ENCODE measurements at regions not wholly inside any gene's neighbourhood (a gene's known extent, or its start where the extent isn't known, plus 50 kb on each side); places are given as distances from the start of the nearest gene placed in this dataset.
"Not testable (repeated sequence)": the region's sequence is repeated elsewhere in the genome, so short reads cannot be mapped to it uniquely, and the experiment has no call there.

- TF ChIP-seq, protein P1, sequence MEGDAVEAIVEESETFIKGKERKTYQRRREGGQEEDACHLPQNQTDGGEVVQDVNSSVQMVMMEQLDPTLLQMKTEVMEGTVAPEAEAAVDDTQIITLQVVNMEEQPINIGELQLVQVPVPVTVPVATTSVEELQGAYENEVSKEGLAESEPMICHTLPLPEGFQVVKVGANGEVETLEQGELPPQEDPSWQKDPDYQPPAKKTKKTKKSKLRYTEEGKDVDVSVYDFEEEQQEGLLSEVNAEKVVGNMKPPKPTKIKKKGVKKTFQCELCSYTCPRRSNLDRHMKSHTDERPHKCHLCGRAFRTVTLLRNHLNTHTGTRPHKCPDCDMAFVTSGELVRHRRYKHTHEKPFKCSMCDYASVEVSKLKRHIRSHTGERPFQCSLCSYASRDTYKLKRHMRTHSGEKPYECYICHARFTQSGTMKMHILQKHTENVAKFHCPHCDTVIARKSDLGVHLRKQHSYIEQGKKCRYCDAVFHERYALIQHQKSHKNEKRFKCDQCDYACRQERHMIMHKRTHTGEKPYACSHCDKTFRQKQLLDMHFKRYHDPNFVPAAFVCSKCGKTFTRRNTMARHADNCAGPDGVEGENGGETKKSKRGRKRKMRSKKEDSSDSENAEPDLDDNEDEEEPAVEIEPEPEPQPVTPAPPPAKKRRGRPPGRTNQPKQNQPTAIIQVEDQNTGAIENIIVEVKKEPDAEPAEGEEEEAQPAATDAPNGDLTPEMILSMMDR (IDR thresholded peaks at IDR 0.05): not testable (repeated sequence)
- TF ChIP-seq ZFX (IDR thresholded peaks at IDR 0.05; ENCODE audit: borderline replicate concordance): not testable (repeated sequence)
Measured at GRCh38 chr14:103193491-103193890, 70.2 kb downstream of the TNFAIP2 start.
